SW480 (cell line): ENCODE measurements at regions not wholly inside any gene's neighbourhood (a gene's known extent, or its start where the extent isn't known, plus 50 kb on each side); places are given as distances from the start of the nearest gene placed in this dataset.

ENCODE experiments used
- DNase-seq: peaks from one replicate; pipeline ENCODE4 v3.0.0-alpha.2; 2016; ENCODE audit warnings: low spot score

- DNase-seq = no peak
Observed at GRCh38 chr10:88023676-88024075, 160.3 kb downstream of the PTEN start.

GRCh38 chr10:88026031-88026430 lies 162.6 kb downstream of the PTEN start:
- DNase-seq = no peak

GRCh38 chr10:88027570-88027969 lies 164.1 kb downstream of the PTEN start:
- no peak for DNase-seq

GRCh38 chr10:88028072-88028471 lies 164.6 kb downstream of the PTEN start:
- no peak for DNase-seq

GRCh38 chr10:88028654-88029053 lies 165.2 kb downstream of the PTEN start:
- DNase-seq = peak; percentile 81

DNA sequence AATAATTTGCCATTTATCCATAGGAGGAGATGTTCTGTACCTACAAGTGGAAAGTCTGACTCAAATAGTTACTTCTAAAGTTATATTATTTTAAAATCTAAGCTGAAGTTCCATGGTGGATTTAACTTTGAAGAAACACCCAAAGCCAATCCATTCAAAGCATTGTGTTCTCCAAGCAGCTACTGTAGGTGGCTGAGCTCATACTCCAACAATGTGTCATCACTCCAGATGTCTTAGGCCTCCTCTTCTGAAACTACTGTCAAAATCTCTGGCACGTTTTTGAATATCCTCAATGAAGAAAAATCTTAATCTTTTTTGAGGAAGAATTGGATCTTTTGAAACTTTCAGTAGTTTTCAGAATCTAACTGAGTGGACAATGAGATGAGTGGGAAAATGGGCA lies 169.1 kb downstream of the PTEN start:
- DNase-seq = no peak

DNA sequence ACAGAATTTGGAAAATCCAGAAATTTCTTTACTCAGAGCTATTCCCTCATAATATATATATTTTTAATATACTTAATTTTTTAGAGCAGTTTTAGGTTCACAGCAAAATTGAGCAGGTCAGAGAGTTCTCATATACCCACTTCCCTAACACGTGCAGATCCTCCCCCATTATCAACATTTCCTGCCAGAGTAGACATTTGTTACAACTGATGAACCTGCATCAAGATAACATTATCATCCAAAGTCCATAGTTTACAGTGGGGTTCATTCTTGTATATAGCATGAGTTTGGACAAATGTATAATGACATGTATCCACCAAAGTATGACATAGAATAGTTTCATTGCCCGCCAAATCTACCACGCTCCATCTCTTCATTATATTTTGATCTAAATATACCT lies 170.0 kb downstream of the PTEN start:
- DNase-seq = no peak

- no peak for DNase-seq
Observed at GRCh38 chr10:88033793-88034192, 170.4 kb downstream of the PTEN start.

- DNase-seq = no peak
Observed at GRCh38 chr10:88036126-88036525, 172.7 kb downstream of the PTEN start.

GRCh38 chr10:88037623-88038022 lies 174.2 kb downstream of the PTEN start:
- no peak for DNase-seq

DNA sequence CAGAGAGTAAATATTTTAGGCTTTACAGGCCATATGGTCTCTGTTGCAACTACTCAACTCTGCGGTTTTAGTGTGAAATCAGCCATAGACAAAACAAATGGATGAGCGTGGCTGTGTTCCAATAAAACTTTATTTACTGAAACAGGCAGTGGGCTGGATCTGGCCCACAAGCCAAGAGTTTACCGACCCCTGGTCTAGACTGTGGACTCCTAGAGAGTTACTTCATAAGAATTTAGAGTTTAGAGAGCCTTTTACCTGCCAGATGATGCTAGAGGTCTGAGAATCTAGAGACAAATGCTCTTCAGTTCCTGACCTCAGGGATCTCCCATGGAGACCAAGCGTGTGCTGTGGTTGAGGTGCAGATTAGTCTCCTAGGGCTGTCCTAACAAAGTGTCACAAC lies 174.8 kb downstream of the PTEN start:
- DNase-seq = no peak

- no peak for DNase-seq
Observed at GRCh38 chr10:88039496-88040200, 176.2 kb downstream of the PTEN start.

GRCh38 chr10:88041243-88042159 lies 178.1 kb downstream of the PTEN start:
- no peak for DNase-seq

DNA sequence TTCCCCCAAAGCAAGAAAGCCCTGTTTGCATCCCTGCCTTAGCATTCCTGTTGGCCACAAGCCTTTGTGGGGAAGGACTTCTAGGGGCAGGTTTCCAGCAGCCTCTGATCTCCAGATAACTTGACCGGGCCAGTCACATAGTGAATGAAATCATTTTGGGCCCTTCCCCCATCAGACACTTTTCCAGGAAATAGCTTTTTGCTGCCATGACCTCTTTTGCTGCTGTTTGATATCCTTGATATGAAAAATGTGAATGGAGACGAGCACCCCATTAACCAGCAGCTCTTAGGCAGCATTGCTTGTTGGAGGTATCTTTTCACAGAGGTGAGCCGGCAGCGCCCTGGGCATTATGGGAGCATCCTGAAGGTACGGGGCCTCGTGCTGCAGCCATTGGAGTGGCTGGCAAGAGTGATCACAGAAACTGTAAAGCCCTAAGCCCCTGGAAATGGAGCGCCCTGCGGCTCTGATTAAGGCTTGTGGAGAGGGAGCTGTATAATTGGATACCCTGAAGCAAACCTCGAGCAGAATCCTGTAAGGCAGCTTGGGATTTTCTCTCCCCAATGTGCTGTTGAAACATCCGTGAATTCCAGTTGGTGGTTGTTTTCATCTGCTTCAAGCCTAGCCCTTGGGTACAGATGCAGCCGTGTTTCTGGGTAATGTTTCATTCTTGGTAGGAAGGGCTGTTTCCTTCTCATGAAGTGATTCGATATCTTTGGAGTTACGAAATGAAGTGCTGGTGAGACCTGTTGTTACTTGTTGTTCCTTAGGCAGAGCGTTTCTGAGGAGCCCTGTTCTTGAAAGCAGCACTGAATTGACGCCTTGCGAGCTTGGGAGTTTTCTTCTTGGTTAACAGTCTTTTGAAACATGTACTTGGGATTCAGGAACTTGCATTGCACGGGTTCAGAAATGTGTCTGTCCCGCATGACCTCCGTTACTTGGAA lies 179.0 kb downstream of the PTEN start:
- DNase-seq = no peak

DNA sequence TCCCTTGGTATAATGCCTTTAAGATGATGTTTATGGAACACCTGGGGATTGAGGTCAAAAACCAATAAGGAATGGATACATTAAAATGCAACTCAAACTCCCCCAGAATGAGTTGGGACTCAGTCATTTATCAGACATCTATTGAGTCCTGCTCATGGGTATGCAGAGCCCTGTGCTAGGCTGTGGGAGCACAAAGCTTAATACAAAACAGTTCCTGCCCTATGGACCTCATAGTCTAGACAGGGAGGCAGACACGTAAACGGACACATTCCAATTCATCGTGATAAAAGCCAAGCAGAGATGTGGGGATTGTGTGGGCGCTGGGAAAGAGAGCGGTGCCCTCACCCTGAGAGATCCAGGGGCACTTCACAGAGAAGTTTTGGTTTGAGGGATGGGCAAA lies 181.7 kb downstream of the PTEN start:
- no peak for DNase-seq

- DNase-seq = no peak
Observed at GRCh38 chr10:88045656-88046415, 182.4 kb downstream of the PTEN start.

DNA sequence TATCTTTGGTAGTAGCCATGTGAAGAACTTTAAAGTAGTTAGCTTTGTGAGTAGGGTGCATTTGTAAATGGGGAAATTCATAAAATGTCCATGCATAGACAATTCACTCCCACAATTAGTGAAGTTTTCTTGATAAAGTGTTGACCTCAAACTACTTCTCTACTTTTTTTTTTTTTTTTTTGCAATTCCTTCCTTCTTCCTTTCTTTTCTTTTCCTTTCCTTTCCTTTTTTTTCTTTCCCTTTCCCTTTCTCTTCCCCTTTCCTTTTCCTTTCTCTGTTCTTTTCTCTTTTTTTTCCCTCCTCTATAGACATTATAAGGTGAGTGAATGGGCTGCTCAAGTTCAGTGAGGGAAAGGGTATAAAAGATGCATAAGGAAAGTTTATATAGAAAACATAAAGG lies 184.2 kb downstream of the PTEN start:
- DNase-seq = no peak

DNA sequence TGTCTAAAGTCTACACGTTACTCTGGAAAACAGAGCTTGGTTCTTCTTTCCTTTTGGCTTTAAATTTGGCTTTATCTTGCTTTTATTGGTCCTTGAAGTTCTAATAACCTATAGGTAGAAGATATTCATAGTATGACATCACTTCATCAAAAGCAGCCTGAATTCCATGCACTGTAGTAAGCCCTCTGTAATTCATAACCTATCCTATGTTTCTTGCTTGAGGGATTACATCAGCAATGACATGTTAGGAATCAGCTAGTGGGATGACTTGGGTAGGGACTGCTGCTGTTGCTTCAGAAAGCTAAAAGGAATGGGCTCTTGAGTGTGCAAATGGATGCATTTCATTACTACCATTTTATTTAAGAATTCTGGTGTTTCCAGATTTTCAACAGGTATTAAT lies 184.9 kb downstream of the PTEN start:
- DNase-seq = no peak

DNA sequence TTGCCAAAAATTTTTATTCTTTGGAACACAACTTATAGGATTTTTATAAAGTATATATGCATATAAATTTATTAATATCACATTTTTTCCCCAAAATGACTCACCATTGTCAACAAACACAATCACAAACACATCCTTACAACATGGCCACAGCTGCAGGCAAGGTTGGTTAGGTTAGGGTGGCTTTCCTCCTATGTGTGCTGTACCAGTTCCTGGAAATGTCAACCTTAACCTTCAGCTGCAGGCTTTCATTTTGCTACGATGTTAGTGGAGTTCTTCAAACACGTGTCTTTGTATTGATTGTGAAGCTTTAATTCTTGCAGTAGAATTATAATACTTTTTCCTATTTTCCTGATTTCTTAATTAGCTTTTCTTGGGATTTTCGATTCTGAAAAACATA lies 185.8 kb downstream of the PTEN start:
- DNase-seq = no peak

DNA sequence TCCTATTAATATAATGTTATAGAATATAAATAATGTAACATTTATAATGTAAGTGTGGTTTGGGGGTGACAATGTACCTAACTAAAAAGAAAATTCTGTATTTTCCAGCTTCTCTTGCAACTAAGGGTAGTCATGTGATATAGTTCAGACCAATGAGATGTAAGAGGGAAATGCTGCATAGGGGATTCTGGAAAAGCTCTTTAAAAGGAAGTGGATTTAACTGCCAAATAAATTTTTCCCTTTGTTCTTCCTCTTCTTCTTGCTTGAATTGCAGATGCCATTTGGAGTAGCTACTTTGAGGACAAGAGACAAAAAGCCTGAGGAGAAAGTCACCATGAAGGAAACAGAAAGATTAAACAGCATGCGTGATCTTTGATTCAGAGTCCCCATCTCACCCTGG lies 194.3 kb downstream of the PTEN start:
- DNase-seq = no peak

DNA sequence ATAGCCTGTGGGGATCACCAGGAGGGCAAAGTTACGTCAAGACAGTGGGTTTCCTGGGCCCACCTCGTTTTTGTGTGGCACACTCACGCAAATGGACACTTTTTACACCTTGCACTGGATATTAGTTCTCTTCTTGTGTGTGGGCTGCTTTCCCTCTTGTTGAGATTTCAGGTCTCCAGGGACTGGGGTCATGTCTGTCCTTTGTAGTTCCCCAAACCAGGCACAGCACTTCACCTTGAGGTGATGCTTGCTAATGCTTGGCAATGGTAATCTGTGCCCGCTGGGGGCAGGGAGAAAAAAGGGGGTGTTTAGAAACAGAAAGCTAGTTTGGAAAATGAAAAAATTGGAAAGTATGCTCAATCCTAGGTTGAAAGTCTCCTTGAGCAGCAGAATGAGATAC lies 195.3 kb downstream of the PTEN start:
- DNase-seq = no peak

DNA sequence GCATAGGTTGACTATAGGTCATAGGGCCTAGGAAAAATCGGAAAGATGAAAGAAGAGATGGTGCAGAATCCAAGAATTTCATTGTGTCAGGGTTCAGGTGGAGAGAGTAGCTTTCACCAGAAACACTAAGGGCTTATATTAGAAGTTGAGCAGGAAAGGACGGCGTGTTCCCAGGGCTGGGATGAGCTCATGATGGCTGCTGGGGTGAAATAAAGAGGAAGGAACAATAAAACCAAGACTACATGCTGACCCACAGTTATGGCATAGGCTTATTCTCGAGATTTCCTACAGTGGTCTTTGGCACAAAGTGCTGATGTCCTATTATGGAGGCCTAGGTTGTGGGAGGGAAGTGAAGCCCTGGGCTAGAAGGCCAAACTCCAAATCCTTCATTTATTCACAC lies 195.8 kb downstream of the PTEN start:
- no peak for DNase-seq
